Sigmoid colon (tissue), 6 donors: ENCODE measurements at regions not wholly inside any gene's neighbourhood (a gene's known extent, or its start where the extent isn't known, plus 50 kb on each side); places are given as distances from the start of the nearest gene placed in this dataset.

Source experiments
- DNase-seq: peaks from one replicate; pipeline ENCODE4 v3.0.0-alpha.2; 2019
- H3K27ac ChIP-seq, 4 donors: fragments of 200-600 bp; sonication (generic); one replicate each; pipeline ENCODE4 v1.5.1; 2016 to 2019; ENCODE audit warnings: mild to moderate bottlenecking in 1 of 4
- H3K27me3 ChIP-seq, 3 donors: fragments of 200-600 bp; sonication (generic); one replicate each; pipeline ENCODE4 v1.5.1; 2019; ENCODE audit warnings: mild to moderate bottlenecking in 1 of 3
- H3K36me3 ChIP-seq, 4 donors: fragments of 200-600 bp; sonication (generic); one replicate each; pipeline ENCODE4 v1.5.1; 2016 to 2019
- H3K4me1 ChIP-seq, 4 donors: fragments of 200-600 bp; sonication (generic); one replicate each; pipeline ENCODE4 v1.5.1; 2017 to 2019
- H3K4me3 ChIP-seq, 4 donors: fragments of 200-600 bp; sonication (generic); one replicate each; pipeline ENCODE4 v1.5.1; 2017 to 2019; ENCODE audit warnings: mild to moderate bottlenecking in 2 of 4, moderate library complexity in 1 of 4
- H3K9me3 ChIP-seq, 4 donors: fragments of 200-600 bp in 3 of 4; sonication (generic) in 3 of 4; one replicate each; pipeline versions ENCODE4 v1.5.1 to v1.6.1; 2013 to 2019
- CTCF ChIP-seq, 4 experiments: fragments of 450-650 bp in 3 of 4; fragments of 200-600 bp in 1 of 4; IDR thresholded peaks; one replicate each; pipeline ENCODE4 v1.5.1; 2016 to 2019; ENCODE audit warnings: antibody characterized with exemption in 4 of 4, mild to moderate bottlenecking in 3 of 4, moderate library complexity in 2 of 4
- EP300 ChIP-seq, 4 donors: sonication (generic); formaldehyde crosslinking; IDR thresholded peaks; one replicate each; pipeline ENCODE4 v1.6.1; 2017; ENCODE audit warnings: antibody characterized with exemption in 4 of 4
- POLR2A ChIP-seq, 2 donors: fragments of 450-650 bp; IDR thresholded peaks; one replicate each; pipeline ENCODE4 v1.6.1; 2016; ENCODE audit warnings: antibody characterized with exemption in 2 of 2, mild to moderate bottlenecking in 2 of 2, moderate library complexity in 2 of 2
- POLR2AphosphoS5 ChIP-seq, 4 donors: sonication (generic); formaldehyde crosslinking; IDR thresholded peaks; one replicate each; pipeline ENCODE4 v1.6.1; 2017; ENCODE audit warnings: antibody characterized with exemption in 4 of 4
- WGBS, 2 donors: extraction: QIAGEN DNeasy Blood & Tissue Kit; methylation state at CpG; one replicate each; pipeline ENCODE4 v1.1.7; 2013; 5-methylcytosine and 5-hydroxymethylcytosine counted together
- intact Hi-C: fragments of 100-400 bp; cut with DNase I; formaldehyde crosslinking; loops from one replicate; pipeline ENCODE4 v1.15.1; 2023
- donor health status: healthy with polysubstance abuse.
- donor health status: healthy.

- Histone ChIP-seq H3K4me3 (no peak overlapping the region), H3K9me3 (no peaks in the 10 kb centered on the region), H3K36me3 (no peaks in the 10 kb centered on the region), H3K4me1 (no peaks in the 10 kb centered on the region), H3K27me3 (no peaks in the 10 kb centered on the region), H3K27ac (no peak overlapping the region)
- no peak for TF ChIP-seq CTCF (IDR thresholded peaks at IDR 0.05)
- no peak for TF ChIP-seq POLR2AphosphoS5 (IDR thresholded peaks at IDR 0.05)
- TF ChIP-seq POLR2A (IDR thresholded peaks at IDR 0.05), result no peak
- TF ChIP-seq EP300 (IDR thresholded peaks at IDR 0.05), result no peak
- DNase-seq, result no peak
- WGBS, 2 donors, result 61 to 75% methylated on average over 4 of the region's 4 CpGs
- intact Hi-C loops, result no loop called here
Observed at GRCh38 chr13:97849305-97849704, 104.2 kb upstream of the IPO5 start.

GRCh38 chr13:97851269-97851668 lies 102.2 kb upstream of the IPO5 start:
- no peak for DNase-seq
- H3K36me3 ChIP-seq, result no peaks in the 10 kb centered on the region
- H3K9me3 ChIP-seq, result no peaks in the 10 kb centered on the region
- H3K27ac ChIP-seq, result no peak overlapping the region
- 51 to 53% methylated on average over 4 of the region's 4 CpGs for WGBS, 2 donors
- H3K4me3 ChIP-seq, result no peak overlapping the region
- peaks cover 0 to 9% (median 3%) of the 10 kb centered on the region in 4 donors for H3K4me1 ChIP-seq
- intact Hi-C loops, result loop anchor here (10.0 kb wide), 1 partner anchor 294 kb away; the partner anchor contains the start of gene FARP1
- no peaks in the 10 kb centered on the region for H3K27me3 ChIP-seq
- TF ChIP-seq CTCF (IDR thresholded peaks at IDR 0.05), result no peak
- no peak for TF ChIP-seq EP300 (IDR thresholded peaks at IDR 0.05)
- TF ChIP-seq POLR2AphosphoS5 (IDR thresholded peaks at IDR 0.05), result no peak
- TF ChIP-seq POLR2A (IDR thresholded peaks at IDR 0.05), result no peak

- no peak for DNase-seq
- peaks cover 0 to 9% (median 3%) of the 10 kb centered on the region in 4 donors for H3K4me1 ChIP-seq
- TF ChIP-seq CTCF (IDR thresholded peaks at IDR 0.05), result no peak
- no peak for TF ChIP-seq EP300 (IDR thresholded peaks at IDR 0.05)
- no peak for TF ChIP-seq POLR2A (IDR thresholded peaks at IDR 0.05)
- TF ChIP-seq POLR2AphosphoS5 (IDR thresholded peaks at IDR 0.05), result no peak
- no peaks in the 10 kb centered on the region for H3K9me3 ChIP-seq
- 73 to 74% methylated on average over 5 of the region's 5 CpGs for WGBS, 2 donors
- no peaks in the 10 kb centered on the region for H3K36me3 ChIP-seq
- H3K27me3 ChIP-seq, result no peaks in the 10 kb centered on the region
- intact Hi-C loops, result loop anchor here (10.0 kb wide), 1 partner anchor 292 kb away; the partner anchor contains the start of gene FARP1
- no peak overlapping the region for H3K27ac ChIP-seq
- no peak overlapping the region for H3K4me3 ChIP-seq
Observed at GRCh38 chr13:97852181-97852874, 101.1 kb upstream of the IPO5 start.

GRCh38 chr13:97853550-97853949 lies 99.9 kb upstream of the IPO5 start:
- H3K9me3 ChIP-seq, result no peaks in the 10 kb centered on the region
- H3K36me3 ChIP-seq, result no peaks in the 10 kb centered on the region
- H3K27ac ChIP-seq, result no peak overlapping the region
- peaks cover 0 to 9% (median 3%) of the 10 kb centered on the region in 4 donors for H3K4me1 ChIP-seq
- no peaks in the 10 kb centered on the region for H3K27me3 ChIP-seq
- DNase-seq, result no peak
- TF ChIP-seq CTCF (IDR thresholded peaks at IDR 0.05), result no peak
- no peak for TF ChIP-seq POLR2AphosphoS5 (IDR thresholded peaks at IDR 0.05)
- no peak for TF ChIP-seq EP300 (IDR thresholded peaks at IDR 0.05)
- TF ChIP-seq POLR2A (IDR thresholded peaks at IDR 0.05), result no peak
- WGBS, 2 donors, result 61 to 79% methylated on average over 4 of the region's 4 CpGs
- H3K4me3 ChIP-seq, result no peak overlapping the region
- intact Hi-C loops, result loop anchor here (10.0 kb wide), 1 partner anchor 291 kb away; the partner anchor contains the start of gene FARP1
